ENCODE measurements at regions not wholly inside any gene's neighbourhood (a gene's known extent, or its start where the extent isn't known, plus 50 kb on each side); places are given as distances from the start of the nearest gene placed in this dataset.

GRCh38 chr15:31745841-31746240, 284.5 kb upstream of the CHRNA7 start:
- intact Hi-C loops (cut with micrococcal nuclease; ENCODE audit: unreplicated experiment) (no loop called here), in situ Hi-C loops (cut with HindIII; ENCODE audit: extremely low pct_ligation_motif_present, low pct_unique_long_range_greater_than_20kb) (no loop called here)
- ChIA-PET CTCF (ENCODE audit: low intra/inter-chr PET ratio, low total read pairs) (no interaction called here), POLR2A (no interaction called here)
- H3K36me3 ChIP-seq (replicated peaks in 1 of 2; ENCODE audit: control insufficient read depth in 1 of 2, insufficient read depth in 2 of 2, low read length in 2 of 2): no peaks in the 10 kb centered on the region
- no peaks in the 10 kb centered on the region for H4K20me1 ChIP-seq (ENCODE audit: insufficient read depth, low read length)
- no peak overlapping the region for H2AFZ ChIP-seq (ENCODE audit: low read length)
- no peak overlapping the region for H3K27ac ChIP-seq (ENCODE audit: extremely low read length, insufficient read depth, low read length)
- H3K79me2 ChIP-seq (ENCODE audit: insufficient read depth, low read length): no peaks in the 10 kb centered on the region
- no peak for FAIRE-seq
- H3K9me3 ChIP-seq (ENCODE audit: low read length): peaks cover 9% of the 10 kb centered on the region; the same call in 1 of the 2 replicates
- DNase-seq (ENCODE audit: low spot score): no peak
- TF ChIP-seq ZNF7 (CRISPR knock-in tag; IDR thresholded peaks at IDR 0.05) (peak; percentile 83), MBD4 (IDR thresholded peaks at IDR 0.05; ENCODE audit: borderline replicate concordance, low read length) (no peak), NFKB2 (CRISPR knock-in tag; IDR thresholded peaks at IDR 0.05; ENCODE audit: borderline replicate concordance) (no peak)
- H3K4me2 ChIP-seq (ENCODE audit: low read depth, low read length): no peak overlapping the region
- no peak overlapping the region for H3K9ac ChIP-seq (ENCODE audit: insufficient read depth, low read depth, low read length)
- no peak overlapping the region for H3K4me3 ChIP-seq (replicated peaks in 1 of 3; ENCODE audit: insufficient read depth in 1 of 3, low read depth in 2 of 3, low read length in 3 of 3)
- ATAC-seq: no peak
- no TSS peak for BruUV-seq (replicated peaks)
- H3K27me3 ChIP-seq (ENCODE audit: control insufficient read depth in 1 of 2, insufficient read depth in 2 of 2, low read length in 2 of 2): no peaks in the 10 kb centered on the region
- no peaks in the 10 kb centered on the region for H3K4me1 ChIP-seq (ENCODE audit: insufficient read depth, low read length)

GRCh38 chr15:31752065-31752762, 278.1 kb upstream of the CHRNA7 start:
- BruUV-seq (replicated peaks): no TSS peak

More at GRCh38 chr15:31752065-31752762, 278.1 kb upstream of the CHRNA7 start:
- ATAC-seq: no peak
- no peak overlapping the region for H2AFZ ChIP-seq (ENCODE audit: low read length)
- CTCF ChIA-PET (ENCODE audit: low intra/inter-chr PET ratio, low total read pairs): no interaction called here
- no peaks in the 10 kb centered on the region for H3K4me1 ChIP-seq (ENCODE audit: insufficient read depth, low read length)
- TF ChIP-seq PAWR (CRISPR knock-in tag; IDR thresholded peaks at IDR 0.05; ENCODE audit: borderline replicate concordance) (no peak), ZBTB8A (CRISPR knock-in tag; IDR thresholded peaks at IDR 0.05; ENCODE audit: borderline replicate concordance, low read depth) (no peak), ZNF331 (CRISPR knock-in tag; IDR thresholded peaks at IDR 0.05) (no peak), ZNF431 (CRISPR knock-in tag; IDR thresholded peaks at IDR 0.05; ENCODE audit: borderline replicate concordance, low read depth) (no peak), PHF8 (CRISPR knock-in tag; IDR thresholded peaks at IDR 0.05) (no peak), ZGPAT (CRISPR knock-in tag; IDR thresholded peaks at IDR 0.05) (no peak), TRIM24 (CRISPR knock-in tag; IDR thresholded peaks at IDR 0.05) (no peak), CREB1 (IDR thresholded peaks at IDR 0.05) (peak; percentile 19; the same call in 1 of the 2 replicates), CREB1 (CRISPR knock-in tag; IDR thresholded peaks at IDR 0.05) (no peak)
- H3K4me2 ChIP-seq (ENCODE audit: low read depth, low read length): no peak overlapping the region
- no peaks in the 10 kb centered on the region for H4K20me1 ChIP-seq (ENCODE audit: insufficient read depth, low read length)
- H3K27ac ChIP-seq (ENCODE audit: extremely low read length, insufficient read depth, low read length): no peak overlapping the region
- in situ Hi-C loops (cut with HindIII; ENCODE audit: extremely low pct_ligation_motif_present, low pct_unique_long_range_greater_than_20kb) (no loop called here), intact Hi-C loops (cut with micrococcal nuclease; ENCODE audit: unreplicated experiment) (no loop called here)
- H3K9me3 ChIP-seq (ENCODE audit: low read length): no peaks in the 10 kb centered on the region
- no peaks in the 10 kb centered on the region for H3K79me2 ChIP-seq (ENCODE audit: insufficient read depth, low read length)
- 22% methylated on average over 2 of the region's 2 CpGs for WGBS (ENCODE audit: low lambda C conversion rate)
- POLR2A ChIA-PET: no interaction called here
- H3K27me3 ChIP-seq (ENCODE audit: control insufficient read depth in 1 of 2, insufficient read depth in 2 of 2, low read length in 2 of 2): no peaks in the 10 kb centered on the region; a peak in 1 of 5 replicates
- no peak for FAIRE-seq
- DNase-seq (ENCODE audit: low spot score): no peak
- no peak overlapping the region for H3K9ac ChIP-seq (ENCODE audit: insufficient read depth, low read depth, low read length)
- H3K4me3 ChIP-seq (replicated peaks in 1 of 3; ENCODE audit: insufficient read depth in 1 of 3, low read depth in 2 of 3, low read length in 3 of 3): no peak overlapping the region
- no peaks in the 10 kb centered on the region for H3K36me3 ChIP-seq (replicated peaks in 1 of 2; ENCODE audit: control insufficient read depth in 1 of 2, insufficient read depth in 2 of 2, low read length in 2 of 2)

Measured in HepG2 (cell line).